Erythroblast (primary cell): ENCODE measurements at regions not wholly inside any gene's neighbourhood (a gene's known extent, or its start where the extent isn't known, plus 50 kb on each side); places are given as distances from the start of the nearest gene placed in this dataset.

Experiments used
- GATA1 ChIP-seq: IDR thresholded peaks from 2 replicates; pipeline ENCODE4 v1.6.1; 2011; ENCODE audit warnings: low read depth, mild to moderate bottlenecking, control low read depth, low read length, moderate library complexity
- POLR2A ChIP-seq: IDR thresholded peaks from 2 replicates; pipeline ENCODE4 v1.6.1; 2011; ENCODE audit warnings: mild to moderate bottlenecking, low read length

DNA sequence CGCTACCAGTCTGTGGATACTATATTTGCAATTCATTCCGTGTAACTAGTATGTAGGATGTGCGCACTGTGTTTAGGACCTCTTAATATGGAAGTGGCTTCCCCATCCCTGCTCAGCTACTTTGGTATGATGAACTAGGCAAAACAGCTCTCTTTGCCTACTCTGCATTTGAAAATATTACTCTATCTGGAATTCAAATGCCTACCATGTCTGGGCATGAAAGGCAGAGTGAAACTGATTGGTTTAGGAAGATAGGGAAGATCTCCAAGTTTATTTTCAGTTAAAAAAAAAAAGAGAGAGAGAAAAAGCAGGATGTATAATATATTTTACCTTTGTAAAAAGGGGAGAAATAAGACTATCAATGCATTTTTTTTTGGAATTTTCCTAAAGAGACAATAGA is 74.1 kb upstream of the ELL2 start:
- TF ChIP-seq POLR2A (no peak), GATA1 (no peak)
